ENCODE measurements at regions not wholly inside any gene's neighbourhood (a gene's known extent, or its start where the extent isn't known, plus 50 kb on each side); places are given as distances from the start of the nearest gene placed in this dataset.

GRCh38 chr14:97776890-97777558 lies 979.8 kb downstream of the VRK1 start:
- H3K27ac ChIP-seq (ENCODE audit: poor library complexity, severe bottlenecking): no peak overlapping the region
- no peak for ATAC-seq (ENCODE audit: low read depth)
- no peaks in the 10 kb centered on the region for H3K27me3 ChIP-seq (ENCODE audit: insufficient read depth, poor library complexity, severe bottlenecking)
- no peak for DNase-seq (ENCODE audit: low spot score)
- no peaks in the 10 kb centered on the region for H3K36me3 ChIP-seq (ENCODE audit: low read depth)
- H3K9me3 ChIP-seq (ENCODE audit: severe bottlenecking): no peaks in the 10 kb centered on the region
- no peak overlapping the region for H3K4me3 ChIP-seq (ENCODE audit: severe bottlenecking)
- peaks cover 2% of the 10 kb centered on the region for H3K4me1 ChIP-seq (ENCODE audit: insufficient read depth, poor library complexity, severe bottlenecking)
- TF ChIP-seq, protein P1, sequence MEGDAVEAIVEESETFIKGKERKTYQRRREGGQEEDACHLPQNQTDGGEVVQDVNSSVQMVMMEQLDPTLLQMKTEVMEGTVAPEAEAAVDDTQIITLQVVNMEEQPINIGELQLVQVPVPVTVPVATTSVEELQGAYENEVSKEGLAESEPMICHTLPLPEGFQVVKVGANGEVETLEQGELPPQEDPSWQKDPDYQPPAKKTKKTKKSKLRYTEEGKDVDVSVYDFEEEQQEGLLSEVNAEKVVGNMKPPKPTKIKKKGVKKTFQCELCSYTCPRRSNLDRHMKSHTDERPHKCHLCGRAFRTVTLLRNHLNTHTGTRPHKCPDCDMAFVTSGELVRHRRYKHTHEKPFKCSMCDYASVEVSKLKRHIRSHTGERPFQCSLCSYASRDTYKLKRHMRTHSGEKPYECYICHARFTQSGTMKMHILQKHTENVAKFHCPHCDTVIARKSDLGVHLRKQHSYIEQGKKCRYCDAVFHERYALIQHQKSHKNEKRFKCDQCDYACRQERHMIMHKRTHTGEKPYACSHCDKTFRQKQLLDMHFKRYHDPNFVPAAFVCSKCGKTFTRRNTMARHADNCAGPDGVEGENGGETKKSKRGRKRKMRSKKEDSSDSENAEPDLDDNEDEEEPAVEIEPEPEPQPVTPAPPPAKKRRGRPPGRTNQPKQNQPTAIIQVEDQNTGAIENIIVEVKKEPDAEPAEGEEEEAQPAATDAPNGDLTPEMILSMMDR (IDR thresholded peaks at IDR 0.05; ENCODE audit: poor library complexity, severe bottlenecking): no peak

- no peak for ATAC-seq (ENCODE audit: low read depth)
- TF ChIP-seq, protein P1 (IDR thresholded peaks at IDR 0.05; ENCODE audit: poor library complexity, severe bottlenecking): no peak
- Histone ChIP-seq H3K4me3 (ENCODE audit: severe bottlenecking) (no peak overlapping the region), H3K36me3 (ENCODE audit: low read depth) (no peaks in the 10 kb centered on the region), H3K9me3 (ENCODE audit: severe bottlenecking) (no peaks in the 10 kb centered on the region), H3K27ac (ENCODE audit: poor library complexity, severe bottlenecking) (no peak overlapping the region), H3K27me3 (ENCODE audit: insufficient read depth, poor library complexity, severe bottlenecking) (no peaks in the 10 kb centered on the region), H3K4me1 (ENCODE audit: insufficient read depth, poor library complexity, severe bottlenecking) (no peaks in the 10 kb centered on the region)
- no peak for DNase-seq (ENCODE audit: low spot score)
Observed at GRCh38 chr14:97777622-97778355, 980.6 kb downstream of the VRK1 start.

- no peak for DNase-seq (ENCODE audit: low spot score)
- Histone ChIP-seq H3K4me3 (ENCODE audit: severe bottlenecking) (no peak overlapping the region), H3K27me3 (ENCODE audit: insufficient read depth, poor library complexity, severe bottlenecking) (no peaks in the 10 kb centered on the region), H3K4me1 (ENCODE audit: insufficient read depth, poor library complexity, severe bottlenecking) (no peaks in the 10 kb centered on the region), H3K9me3 (ENCODE audit: severe bottlenecking) (no peaks in the 10 kb centered on the region), H3K27ac (ENCODE audit: poor library complexity, severe bottlenecking) (no peak overlapping the region), H3K36me3 (ENCODE audit: low read depth) (no peaks in the 10 kb centered on the region)
- TF ChIP-seq, protein P1 (IDR thresholded peaks at IDR 0.05; ENCODE audit: poor library complexity, severe bottlenecking): no peak
- ATAC-seq (ENCODE audit: low read depth): no peak
Observed at GRCh38 chr14:97779140-97779539, 982.0 kb downstream of the VRK1 start.

GRCh38 chr14:97780804-97781203 lies 983.6 kb downstream of the VRK1 start:
- Histone ChIP-seq H3K27me3 (ENCODE audit: insufficient read depth, poor library complexity, severe bottlenecking) (no peaks in the 10 kb centered on the region), H3K27ac (ENCODE audit: poor library complexity, severe bottlenecking) (no peak overlapping the region), H3K4me1 (ENCODE audit: insufficient read depth, poor library complexity, severe bottlenecking) (no peaks in the 10 kb centered on the region), H3K9me3 (ENCODE audit: severe bottlenecking) (no peaks in the 10 kb centered on the region), H3K36me3 (ENCODE audit: low read depth) (no peaks in the 10 kb centered on the region), H3K4me3 (ENCODE audit: severe bottlenecking) (no peak overlapping the region)
- TF ChIP-seq, protein P1 (IDR thresholded peaks at IDR 0.05; ENCODE audit: poor library complexity, severe bottlenecking): no peak
- DNase-seq (ENCODE audit: low spot score) (no peak), ATAC-seq (ENCODE audit: low read depth) (no peak)

- no peak for ATAC-seq (ENCODE audit: low read depth)
- Histone ChIP-seq H3K36me3 (ENCODE audit: low read depth) (no peaks in the 10 kb centered on the region), H3K27ac (ENCODE audit: poor library complexity, severe bottlenecking) (no peak overlapping the region), H3K4me3 (ENCODE audit: severe bottlenecking) (no peak overlapping the region), H3K27me3 (ENCODE audit: insufficient read depth, poor library complexity, severe bottlenecking) (no peaks in the 10 kb centered on the region), H3K4me1 (ENCODE audit: insufficient read depth, poor library complexity, severe bottlenecking) (no peaks in the 10 kb centered on the region), H3K9me3 (ENCODE audit: severe bottlenecking) (no peaks in the 10 kb centered on the region)
- TF ChIP-seq, protein P1 (IDR thresholded peaks at IDR 0.05; ENCODE audit: poor library complexity, severe bottlenecking): no peak
- DNase-seq (ENCODE audit: low spot score): no peak
Observed at GRCh38 chr14:97781961-97782360, 984.8 kb downstream of the VRK1 start.

Measured in RWPE2 (cell line).